SU-DHL-6 (cell line): ENCODE measurements at regions not wholly inside any gene's neighbourhood (a gene's known extent, or its start where the extent isn't known, plus 50 kb on each side); places are given as distances from the start of the nearest gene placed in this dataset.

Experiments used
- H2AFZ ChIP-seq: fragments of 200-600 bp; sonication (generic); 2 replicates; pipeline ENCODE4 v1.6.1; 2014; ENCODE audit warnings: low read depth, mild to moderate bottlenecking, moderate library complexity, mixed read lengths, antibody characterized with exemption, low read length; ENCODE audit not compliant: severe bottlenecking
- H3F3A ChIP-seq: fragments of 200-600 bp; shearing (Covaris generic); 2 replicates; pipeline ENCODE4 v1.6.0; 2016; ENCODE audit warnings: antibody characterized with exemption, mild to moderate bottlenecking; ENCODE audit not compliant: insufficient read depth
- H3K27ac ChIP-seq: fragments of 200-600 bp; sonication (generic); 2 replicates; pipeline ENCODE4 v1.5.1; 2016; ENCODE audit warnings: low read depth, mild to moderate bottlenecking, low read length, moderate library complexity, mixed read lengths
- H3K27me3 ChIP-seq: fragments of 200-600 bp; sonication (generic), shearing (Covaris generic); 2 replicates; pipeline ENCODE4 v1.6.0; 2014; ENCODE audit warnings: mild to moderate bottlenecking, low read length
- H3K36me3 ChIP-seq: fragments of 200-600 bp; sonication (generic); 2 replicates; pipeline ENCODE4 v1.6.1; 2014; ENCODE audit warnings: mild to moderate bottlenecking, low read length, mixed read lengths
- H3K4me2 ChIP-seq: fragments of 300-600, 200-600 bp; shearing (Covaris generic), sonication (generic); 2 replicates; pipeline ENCODE4 v1.6.0; 2014; ENCODE audit warnings: low read length, low read depth, mild to moderate bottlenecking; ENCODE audit not compliant: poor library complexity, severe bottlenecking
- H3K4me3 ChIP-seq: fragments of 200-600 bp; sonication (generic); 2 replicates; pipeline ENCODE4 v1.5.1; 2014; ENCODE audit warnings: antibody characterized with exemption, low read length, mild to moderate bottlenecking, mixed read lengths; ENCODE audit not compliant: insufficient read depth, poor library complexity, severe bottlenecking
- H3K79me2 ChIP-seq: fragments of 200-600 bp; sonication (generic); 2 replicates; pipeline ENCODE4 v1.6.1; 2014; ENCODE audit warnings: mild to moderate bottlenecking, low read length, moderate library complexity; ENCODE audit not compliant: insufficient read depth
- H3K9ac ChIP-seq: fragments of 200-600 bp; sonication (generic); 2 replicates; pipeline ENCODE4 v1.7.0; 2014; ENCODE audit warnings: mild to moderate bottlenecking, low read length
- H3K9me2 ChIP-seq: fragments of 200-600 bp; sonication (generic); replicated peaks from 2 replicates; pipeline ENCODE4 v1.6.1; 2014; ENCODE audit warnings: low read length; ENCODE audit not compliant: insufficient read depth
- H3K9me3 ChIP-seq: fragments of 200-600 bp; sonication (generic); 2 replicates; pipeline ENCODE4 v1.6.1; 2014; ENCODE audit warnings: low read length, mixed read lengths; ENCODE audit not compliant: insufficient read depth
- H4K20me1 ChIP-seq: fragments of 200-600 bp; sonication (generic); 2 replicates; pipeline ENCODE4 v1.6.1; 2014; ENCODE audit warnings: low read depth, mild to moderate bottlenecking, antibody characterized with exemption, low read length, moderate library complexity, mixed read lengths
- EZH2phosphoT487 ChIP-seq: fragments of 200-600 bp; sonication (generic), shearing (Covaris generic); conservative IDR thresholded peaks from 2 replicates; pipeline ENCODE4 v1.6.1; 2018; ENCODE audit warnings: mild to moderate bottlenecking, antibody characterized with exemption, low read length, moderate library complexity, mixed read lengths
- TF ChIP-seq, protein P1 (sequence below): fragments of 200-600 bp; sonication (generic); IDR thresholded peaks from one replicate; pipeline ENCODE4 v1.5.1; 2017; ENCODE audit warnings: antibody characterized with exemption, mild to moderate bottlenecking, low read length, moderate library complexity; ENCODE audit not compliant: insufficient read depth, poor library complexity, severe bottlenecking

DNA sequence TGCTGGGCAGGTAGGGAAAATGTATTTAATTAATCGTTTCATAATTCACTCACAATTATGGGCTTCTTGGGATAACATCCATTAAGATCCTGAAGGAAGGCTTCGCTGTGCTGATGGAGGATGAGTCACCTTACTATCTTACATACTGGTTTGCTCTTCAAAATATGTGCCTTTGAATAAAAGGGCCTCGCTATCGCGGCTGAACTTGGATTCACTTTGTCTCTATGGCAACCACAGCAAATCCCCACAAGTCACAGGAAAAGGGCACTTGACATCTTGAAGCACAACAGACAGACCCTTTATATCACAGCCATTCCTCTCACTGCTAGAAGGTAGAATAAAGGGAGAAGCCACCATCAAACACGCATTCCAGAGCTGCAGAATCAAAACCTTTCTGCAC lies 141.3 kb upstream of the MYLIP start:
- Histone ChIP-seq H2AFZ (no peak overlapping the region), H3K4me2 (no peak overlapping the region), H3K27me3 (no peaks in the 10 kb centered on the region), H3K4me3 (no peak overlapping the region), H3K36me3 (no peaks in the 10 kb centered on the region), H3K9ac (no peak overlapping the region), H3K9me3 (no peaks in the 10 kb centered on the region), H3F3A (no peaks in the 10 kb centered on the region), H3K9me2 (no peaks in the 10 kb centered on the region), H3K79me2 (no peaks in the 10 kb centered on the region), H4K20me1 (no peaks in the 10 kb centered on the region), H3K27ac (no peak overlapping the region)
- TF ChIP-seq, protein P1, sequence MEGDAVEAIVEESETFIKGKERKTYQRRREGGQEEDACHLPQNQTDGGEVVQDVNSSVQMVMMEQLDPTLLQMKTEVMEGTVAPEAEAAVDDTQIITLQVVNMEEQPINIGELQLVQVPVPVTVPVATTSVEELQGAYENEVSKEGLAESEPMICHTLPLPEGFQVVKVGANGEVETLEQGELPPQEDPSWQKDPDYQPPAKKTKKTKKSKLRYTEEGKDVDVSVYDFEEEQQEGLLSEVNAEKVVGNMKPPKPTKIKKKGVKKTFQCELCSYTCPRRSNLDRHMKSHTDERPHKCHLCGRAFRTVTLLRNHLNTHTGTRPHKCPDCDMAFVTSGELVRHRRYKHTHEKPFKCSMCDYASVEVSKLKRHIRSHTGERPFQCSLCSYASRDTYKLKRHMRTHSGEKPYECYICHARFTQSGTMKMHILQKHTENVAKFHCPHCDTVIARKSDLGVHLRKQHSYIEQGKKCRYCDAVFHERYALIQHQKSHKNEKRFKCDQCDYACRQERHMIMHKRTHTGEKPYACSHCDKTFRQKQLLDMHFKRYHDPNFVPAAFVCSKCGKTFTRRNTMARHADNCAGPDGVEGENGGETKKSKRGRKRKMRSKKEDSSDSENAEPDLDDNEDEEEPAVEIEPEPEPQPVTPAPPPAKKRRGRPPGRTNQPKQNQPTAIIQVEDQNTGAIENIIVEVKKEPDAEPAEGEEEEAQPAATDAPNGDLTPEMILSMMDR: no peak
- no peak for TF ChIP-seq EZH2phosphoT487

DNA sequence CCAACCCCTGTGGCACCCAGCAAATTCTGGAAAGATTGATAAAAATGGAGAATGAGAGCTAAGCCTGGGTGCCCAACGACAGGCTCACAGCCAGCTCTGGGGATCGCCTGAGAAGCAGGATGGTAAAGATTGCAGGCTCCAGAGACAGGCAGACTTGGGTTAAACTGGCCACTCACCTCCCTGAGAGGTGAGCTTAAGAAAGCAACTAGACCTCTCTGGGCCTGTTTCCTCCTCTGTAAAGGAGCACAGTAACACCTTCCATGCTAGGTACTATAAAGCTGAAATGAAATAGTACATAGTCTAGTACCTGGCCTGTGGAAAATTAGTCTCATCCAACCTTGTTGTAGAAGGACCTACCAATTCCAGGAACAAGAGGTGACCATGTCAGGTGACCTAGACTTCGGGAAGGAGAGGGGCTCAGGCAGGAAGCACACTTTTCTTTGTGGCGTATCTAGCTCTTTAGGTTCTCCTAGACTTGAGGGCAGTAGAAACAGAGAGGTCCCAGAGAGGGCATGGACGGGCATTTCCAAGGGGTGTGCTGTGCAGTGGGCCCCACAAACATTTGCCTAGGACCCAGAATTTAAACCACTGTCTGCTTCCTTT lies 142.8 kb upstream of the MYLIP start:
- Histone ChIP-seq H3K9me2 (no peaks in the 10 kb centered on the region), H3K4me2 (no peak overlapping the region), H3K79me2 (no peaks in the 10 kb centered on the region), H4K20me1 (no peaks in the 10 kb centered on the region), H3F3A (no peaks in the 10 kb centered on the region), H3K36me3 (no peaks in the 10 kb centered on the region), H3K4me3 (no peak overlapping the region), H3K9me3 (no peaks in the 10 kb centered on the region), H2AFZ (no peak overlapping the region), H3K27ac (no peak overlapping the region), H3K9ac (no peak overlapping the region), H3K27me3 (no peaks in the 10 kb centered on the region)
- no peak for TF ChIP-seq EZH2phosphoT487
- TF ChIP-seq, protein P1: no peak

DNA sequence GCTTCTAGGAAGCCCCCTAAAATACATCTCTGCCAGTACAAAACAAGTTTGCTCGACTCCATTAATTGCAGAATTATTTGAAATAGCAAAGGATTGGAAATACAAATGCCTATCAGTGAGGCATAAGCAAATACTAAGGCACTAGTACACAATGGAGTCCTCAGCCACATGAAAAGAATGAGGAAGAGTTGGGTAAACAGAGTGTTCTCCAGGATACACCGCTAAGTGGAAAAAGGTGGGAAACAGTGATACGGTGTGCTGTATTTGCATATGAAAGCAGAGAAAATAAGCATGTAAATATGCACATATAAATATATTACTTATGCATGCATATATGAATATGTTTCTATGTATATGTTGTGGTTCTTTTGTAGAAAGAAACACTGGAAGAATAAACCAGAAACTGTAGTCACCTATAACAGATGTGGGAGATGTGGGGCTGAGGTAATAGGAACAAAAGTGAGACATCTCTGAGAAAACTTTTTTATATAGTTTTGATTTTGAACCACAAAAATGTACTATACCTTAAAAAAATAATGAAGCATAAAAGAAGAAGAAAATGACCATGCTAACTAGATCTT lies 143.4 kb upstream of the MYLIP start:
- no peaks in the 10 kb centered on the region for H3K9me2 ChIP-seq
- H3F3A ChIP-seq: no peaks in the 10 kb centered on the region
- H3K79me2 ChIP-seq: no peaks in the 10 kb centered on the region
- no peak overlapping the region for H2AFZ ChIP-seq
- H3K27me3 ChIP-seq: no peaks in the 10 kb centered on the region
- H3K9me3 ChIP-seq: no peaks in the 10 kb centered on the region
- H3K4me2 ChIP-seq: no peak overlapping the region
- no peak for TF ChIP-seq EZH2phosphoT487
- TF ChIP-seq, protein P1: no peak
- no peaks in the 10 kb centered on the region for H3K36me3 ChIP-seq
- H3K9ac ChIP-seq: no peak overlapping the region
- H4K20me1 ChIP-seq: no peaks in the 10 kb centered on the region
- H3K27ac ChIP-seq: no peak overlapping the region
- no peak overlapping the region for H3K4me3 ChIP-seq
